Activated CD4-positive, alpha-beta T cell treated with anti-CD3 and anti-CD28 coated beads, Interleukin-2, amount 50 U/mL, for 48 hours (primary cell): ENCODE measurements at regions not wholly inside any gene's neighbourhood (a gene's known extent, or its start where the extent isn't known, plus 50 kb on each side); places are given as distances from the start of the nearest gene placed in this dataset.

Experiments used
- DNase-seq, 2 experiments: peaks; one replicate each; pipeline ENCODE4 v3.0.0-alpha.2; 2020

GRCh38 chr12:30428098-30428497, 267.6 kb downstream of the IPO8 start:
- no peak for DNase-seq

GRCh38 chr12:30427555-30427954, 268.1 kb downstream of the IPO8 start:
- no peak for DNase-seq

GRCh38 chr12:30425445-30425844, 270.2 kb downstream of the IPO8 start:
- no peak for DNase-seq

- DNase-seq, result no peak
These were observed 272.3 kb downstream of the IPO8 start for GRCh38 chr12:30423330-30423729.

- DNase-seq, result no peak
These were observed 272.8 kb downstream of the IPO8 start for GRCh38 chr12:30422844-30423243.

GRCh38 chr12:30420561-30420960, 275.1 kb downstream of the IPO8 start:
- no peak for DNase-seq

- no peak for DNase-seq
These were observed 277.9 kb downstream of the IPO8 start for GRCh38 chr12:30417697-30418231.

- no peak for DNase-seq
These were observed 279.0 kb downstream of the IPO8 start for GRCh38 chr12:30416631-30417030.

- no peak for DNase-seq
These were observed 279.9 kb downstream of the IPO8 start for GRCh38 chr12:30415777-30416176.

GRCh38 chr12:30414507-30414906, 281.2 kb downstream of the IPO8 start:
- no peak for DNase-seq

GRCh38 chr12:30400349-30400748, 295.3 kb downstream of the IPO8 start:
- DNase-seq, result no peak

GRCh38 chr12:30399859-30400258, 295.8 kb downstream of the IPO8 start:
- no peak for DNase-seq

- DNase-seq, result no peak
These were observed 299.1 kb downstream of the IPO8 start for GRCh38 chr12:30396576-30396975.

- no peak for DNase-seq
These were observed 300.5 kb downstream of the IPO8 start for GRCh38 chr12:30395190-30395589.

GRCh38 chr12:30391766-30392366, 303.8 kb downstream of the IPO8 start:
- DNase-seq, result no peak

- no peak for DNase-seq
These were observed 310.0 kb downstream of the IPO8 start for GRCh38 chr12:30385706-30386105.

GRCh38 chr12:30384976-30385375, 310.7 kb downstream of the IPO8 start:
- no peak for DNase-seq

GRCh38 chr12:30378307-30378706, 317.4 kb downstream of the IPO8 start:
- DNase-seq, result no peak

GRCh38 chr12:30364822-30365221, 330.8 kb downstream of the IPO8 start:
- DNase-seq, result no peak

GRCh38 chr12:30361145-30361544, 334.5 kb downstream of the IPO8 start:
- no peak for DNase-seq

- DNase-seq, result no peak
These were observed 337.0 kb downstream of the IPO8 start for GRCh38 chr12:30358671-30359070.

GRCh38 chr12:30357766-30358490, 337.7 kb downstream of the IPO8 start:
- no peak for DNase-seq

- DNase-seq, result no peak
These were observed 349.8 kb downstream of the IPO8 start for GRCh38 chr12:30345744-30346471.

GRCh38 chr12:30330565-30330964, 365.1 kb downstream of the IPO8 start:
- no peak for DNase-seq
